Adrenal gland (tissue), 5 donors: ENCODE measurements at regions not wholly inside any gene's neighbourhood (a gene's known extent, or its start where the extent isn't known, plus 50 kb on each side); places are given as distances from the start of the nearest gene placed in this dataset.
"Not testable (repeated sequence)": the region's sequence is repeated elsewhere in the genome, so short reads cannot be mapped to it uniquely, and the experiment has no call there.

Experiments
- POLR2A ChIP-seq, 2 donors: fragments of 450-650 bp; IDR thresholded peaks; one replicate each; pipeline ENCODE4 v1.6.1; 2017; ENCODE audit warnings: antibody characterized with exemption in 2 of 2, mild to moderate bottlenecking in 2 of 2, moderate library complexity in 1 of 2
- TF ChIP-seq, protein P1 (sequence below), 6 experiments: fragments of 450-650 bp in 4 of 6; fragments of 200-600 bp in 2 of 6; sonication (generic) in 1 of 6; IDR thresholded peaks; 1 replicate in 5 of 6; 2 replicates in 1 of 6; pipeline versions ENCODE4 v1.5.1 to v1.8.0; 2016 to 2021; ENCODE audit warnings: antibody characterized with exemption in 6 of 6, mild to moderate bottlenecking in 2 of 6, moderate library complexity in 1 of 6
- donor health status: DM: no; HTN: no; CAD: no.

DNA sequence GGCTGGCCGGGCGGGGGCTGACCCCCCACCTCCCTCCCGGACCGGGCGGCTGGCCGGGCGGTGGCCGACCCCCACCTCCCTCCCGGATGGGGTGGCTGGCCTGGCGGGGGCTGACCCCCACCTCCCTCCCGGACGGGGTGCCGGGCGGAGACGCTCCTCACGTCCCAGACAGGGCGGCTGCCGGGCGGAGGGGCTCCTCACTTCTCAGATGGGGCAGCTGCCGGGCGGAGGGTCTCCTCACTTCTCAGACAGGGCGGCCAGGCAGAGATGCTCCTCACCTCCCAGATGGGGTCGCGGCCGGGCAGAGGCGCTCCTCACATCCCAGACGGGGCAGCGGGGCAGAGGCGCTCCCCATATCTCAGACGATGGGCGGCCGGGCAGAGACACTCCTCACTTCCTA, 965.8 kb upstream of the DEFB115 start:
- TF ChIP-seq, protein P1, sequence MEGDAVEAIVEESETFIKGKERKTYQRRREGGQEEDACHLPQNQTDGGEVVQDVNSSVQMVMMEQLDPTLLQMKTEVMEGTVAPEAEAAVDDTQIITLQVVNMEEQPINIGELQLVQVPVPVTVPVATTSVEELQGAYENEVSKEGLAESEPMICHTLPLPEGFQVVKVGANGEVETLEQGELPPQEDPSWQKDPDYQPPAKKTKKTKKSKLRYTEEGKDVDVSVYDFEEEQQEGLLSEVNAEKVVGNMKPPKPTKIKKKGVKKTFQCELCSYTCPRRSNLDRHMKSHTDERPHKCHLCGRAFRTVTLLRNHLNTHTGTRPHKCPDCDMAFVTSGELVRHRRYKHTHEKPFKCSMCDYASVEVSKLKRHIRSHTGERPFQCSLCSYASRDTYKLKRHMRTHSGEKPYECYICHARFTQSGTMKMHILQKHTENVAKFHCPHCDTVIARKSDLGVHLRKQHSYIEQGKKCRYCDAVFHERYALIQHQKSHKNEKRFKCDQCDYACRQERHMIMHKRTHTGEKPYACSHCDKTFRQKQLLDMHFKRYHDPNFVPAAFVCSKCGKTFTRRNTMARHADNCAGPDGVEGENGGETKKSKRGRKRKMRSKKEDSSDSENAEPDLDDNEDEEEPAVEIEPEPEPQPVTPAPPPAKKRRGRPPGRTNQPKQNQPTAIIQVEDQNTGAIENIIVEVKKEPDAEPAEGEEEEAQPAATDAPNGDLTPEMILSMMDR (IDR thresholded peaks at IDR 0.05), result not testable (repeated sequence)
- not testable (repeated sequence) for TF ChIP-seq POLR2A (IDR thresholded peaks at IDR 0.05)
